SU-DHL-6 (cell line): ENCODE measurements at regions not wholly inside any gene's neighbourhood (a gene's known extent, or its start where the extent isn't known, plus 50 kb on each side); places are given as distances from the start of the nearest gene placed in this dataset.

Experiments
- H2AFZ ChIP-seq: fragments of 200-600 bp; sonication (generic); 2 replicates; pipeline ENCODE4 v1.6.1; 2014; ENCODE audit warnings: low read depth, mild to moderate bottlenecking, moderate library complexity, mixed read lengths, antibody characterized with exemption, low read length; ENCODE audit not compliant: severe bottlenecking
- H3F3A ChIP-seq: fragments of 200-600 bp; shearing (Covaris generic); 2 replicates; pipeline ENCODE4 v1.6.0; 2016; ENCODE audit warnings: antibody characterized with exemption, mild to moderate bottlenecking; ENCODE audit not compliant: insufficient read depth
- H3K27ac ChIP-seq: fragments of 200-600 bp; sonication (generic); 2 replicates; pipeline ENCODE4 v1.5.1; 2016; ENCODE audit warnings: low read depth, mild to moderate bottlenecking, low read length, moderate library complexity, mixed read lengths
- H3K27me3 ChIP-seq: fragments of 200-600 bp; sonication (generic), shearing (Covaris generic); 2 replicates; pipeline ENCODE4 v1.6.0; 2014; ENCODE audit warnings: mild to moderate bottlenecking, low read length
- H3K36me3 ChIP-seq: fragments of 200-600 bp; sonication (generic); 2 replicates; pipeline ENCODE4 v1.6.1; 2014; ENCODE audit warnings: mild to moderate bottlenecking, low read length, mixed read lengths
- H3K4me2 ChIP-seq: fragments of 300-600, 200-600 bp; shearing (Covaris generic), sonication (generic); 2 replicates; pipeline ENCODE4 v1.6.0; 2014; ENCODE audit warnings: low read length, low read depth, mild to moderate bottlenecking; ENCODE audit not compliant: poor library complexity, severe bottlenecking
- H3K4me3 ChIP-seq: fragments of 200-600 bp; sonication (generic); 2 replicates; pipeline ENCODE4 v1.5.1; 2014; ENCODE audit warnings: antibody characterized with exemption, low read length, mild to moderate bottlenecking, mixed read lengths; ENCODE audit not compliant: insufficient read depth, poor library complexity, severe bottlenecking
- H3K79me2 ChIP-seq: fragments of 200-600 bp; sonication (generic); 2 replicates; pipeline ENCODE4 v1.6.1; 2014; ENCODE audit warnings: mild to moderate bottlenecking, low read length, moderate library complexity; ENCODE audit not compliant: insufficient read depth
- H3K9ac ChIP-seq: fragments of 200-600 bp; sonication (generic); 2 replicates; pipeline ENCODE4 v1.7.0; 2014; ENCODE audit warnings: mild to moderate bottlenecking, low read length
- H3K9me2 ChIP-seq: fragments of 200-600 bp; sonication (generic); replicated peaks from 2 replicates; pipeline ENCODE4 v1.6.1; 2014; ENCODE audit warnings: low read length; ENCODE audit not compliant: insufficient read depth
- H3K9me3 ChIP-seq: fragments of 200-600 bp; sonication (generic); 2 replicates; pipeline ENCODE4 v1.6.1; 2014; ENCODE audit warnings: low read length, mixed read lengths; ENCODE audit not compliant: insufficient read depth
- H4K20me1 ChIP-seq: fragments of 200-600 bp; sonication (generic); 2 replicates; pipeline ENCODE4 v1.6.1; 2014; ENCODE audit warnings: low read depth, mild to moderate bottlenecking, antibody characterized with exemption, low read length, moderate library complexity, mixed read lengths
- EZH2phosphoT487 ChIP-seq: fragments of 200-600 bp; sonication (generic), shearing (Covaris generic); conservative IDR thresholded peaks from 2 replicates; pipeline ENCODE4 v1.6.1; 2018; ENCODE audit warnings: mild to moderate bottlenecking, antibody characterized with exemption, low read length, moderate library complexity, mixed read lengths
- TF ChIP-seq, protein P1 (sequence below): fragments of 200-600 bp; sonication (generic); IDR thresholded peaks from one replicate; pipeline ENCODE4 v1.5.1; 2017; ENCODE audit warnings: antibody characterized with exemption, mild to moderate bottlenecking, low read length, moderate library complexity; ENCODE audit not compliant: insufficient read depth, poor library complexity, severe bottlenecking

DNA sequence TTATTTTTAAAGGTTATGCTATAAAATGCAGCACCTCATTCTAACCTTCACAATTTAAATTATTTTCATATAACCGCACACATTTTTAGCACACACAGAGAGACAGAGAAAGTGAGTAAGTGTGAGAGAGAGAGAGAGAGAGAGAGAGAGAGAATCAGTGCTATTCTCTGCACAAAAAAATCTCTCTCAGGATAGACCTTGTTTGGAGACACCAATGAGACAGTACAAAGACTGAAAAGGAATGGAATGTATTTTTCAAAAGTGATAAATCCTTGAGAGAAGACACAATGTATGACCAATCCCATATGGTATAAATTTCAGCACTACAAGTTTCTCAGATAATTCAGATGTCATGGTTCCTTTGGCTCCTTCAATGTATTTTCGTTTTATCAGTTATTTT is 132.1 kb upstream of the PCDH18 start:
- no peak overlapping the region for H2AFZ ChIP-seq
- no peaks in the 10 kb centered on the region for H3F3A ChIP-seq
- TF ChIP-seq, protein P1, sequence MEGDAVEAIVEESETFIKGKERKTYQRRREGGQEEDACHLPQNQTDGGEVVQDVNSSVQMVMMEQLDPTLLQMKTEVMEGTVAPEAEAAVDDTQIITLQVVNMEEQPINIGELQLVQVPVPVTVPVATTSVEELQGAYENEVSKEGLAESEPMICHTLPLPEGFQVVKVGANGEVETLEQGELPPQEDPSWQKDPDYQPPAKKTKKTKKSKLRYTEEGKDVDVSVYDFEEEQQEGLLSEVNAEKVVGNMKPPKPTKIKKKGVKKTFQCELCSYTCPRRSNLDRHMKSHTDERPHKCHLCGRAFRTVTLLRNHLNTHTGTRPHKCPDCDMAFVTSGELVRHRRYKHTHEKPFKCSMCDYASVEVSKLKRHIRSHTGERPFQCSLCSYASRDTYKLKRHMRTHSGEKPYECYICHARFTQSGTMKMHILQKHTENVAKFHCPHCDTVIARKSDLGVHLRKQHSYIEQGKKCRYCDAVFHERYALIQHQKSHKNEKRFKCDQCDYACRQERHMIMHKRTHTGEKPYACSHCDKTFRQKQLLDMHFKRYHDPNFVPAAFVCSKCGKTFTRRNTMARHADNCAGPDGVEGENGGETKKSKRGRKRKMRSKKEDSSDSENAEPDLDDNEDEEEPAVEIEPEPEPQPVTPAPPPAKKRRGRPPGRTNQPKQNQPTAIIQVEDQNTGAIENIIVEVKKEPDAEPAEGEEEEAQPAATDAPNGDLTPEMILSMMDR: no peak
- no peak for TF ChIP-seq EZH2phosphoT487
- no peaks in the 10 kb centered on the region for H3K36me3 ChIP-seq
- H3K4me2 ChIP-seq: no peak overlapping the region
- H3K9ac ChIP-seq: no peak overlapping the region
- H3K9me2 ChIP-seq: no peaks in the 10 kb centered on the region
- no peak overlapping the region for H3K27ac ChIP-seq
- H3K79me2 ChIP-seq: no peaks in the 10 kb centered on the region
- no peaks in the 10 kb centered on the region for H4K20me1 ChIP-seq
- H3K4me3 ChIP-seq: no peak overlapping the region
- H3K9me3 ChIP-seq: no peaks in the 10 kb centered on the region
- H3K27me3 ChIP-seq: no peaks in the 10 kb centered on the region

DNA sequence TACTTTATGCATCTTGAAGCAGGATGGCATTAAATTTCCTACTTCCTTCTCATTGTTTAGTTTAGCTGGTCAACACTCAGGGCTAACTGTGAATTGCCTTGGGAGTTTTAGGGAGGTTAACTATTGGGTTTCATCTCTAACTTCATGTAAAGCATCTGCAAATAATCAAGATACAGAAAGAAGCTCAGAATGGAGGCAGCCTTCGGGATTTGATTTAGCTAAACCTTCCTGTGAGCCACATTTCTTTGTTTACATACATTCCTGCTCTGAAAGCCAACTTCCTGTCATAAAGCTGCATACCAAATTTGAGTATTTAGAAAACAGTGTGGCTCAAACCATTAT is 131.7 kb upstream of the PCDH18 start:
- Histone ChIP-seq H3K4me2 (no peak overlapping the region), H3K9ac (no peak overlapping the region), H3K79me2 (no peaks in the 10 kb centered on the region), H3K4me3 (no peak overlapping the region), H2AFZ (no peak overlapping the region), H4K20me1 (no peaks in the 10 kb centered on the region), H3K27me3 (no peaks in the 10 kb centered on the region), H3K27ac (no peak overlapping the region), H3K9me2 (no peaks in the 10 kb centered on the region), H3K36me3 (no peaks in the 10 kb centered on the region), H3K9me3 (no peaks in the 10 kb centered on the region), H3F3A (no peaks in the 10 kb centered on the region)
- no peak for TF ChIP-seq EZH2phosphoT487
- TF ChIP-seq, protein P1: no peak

DNA sequence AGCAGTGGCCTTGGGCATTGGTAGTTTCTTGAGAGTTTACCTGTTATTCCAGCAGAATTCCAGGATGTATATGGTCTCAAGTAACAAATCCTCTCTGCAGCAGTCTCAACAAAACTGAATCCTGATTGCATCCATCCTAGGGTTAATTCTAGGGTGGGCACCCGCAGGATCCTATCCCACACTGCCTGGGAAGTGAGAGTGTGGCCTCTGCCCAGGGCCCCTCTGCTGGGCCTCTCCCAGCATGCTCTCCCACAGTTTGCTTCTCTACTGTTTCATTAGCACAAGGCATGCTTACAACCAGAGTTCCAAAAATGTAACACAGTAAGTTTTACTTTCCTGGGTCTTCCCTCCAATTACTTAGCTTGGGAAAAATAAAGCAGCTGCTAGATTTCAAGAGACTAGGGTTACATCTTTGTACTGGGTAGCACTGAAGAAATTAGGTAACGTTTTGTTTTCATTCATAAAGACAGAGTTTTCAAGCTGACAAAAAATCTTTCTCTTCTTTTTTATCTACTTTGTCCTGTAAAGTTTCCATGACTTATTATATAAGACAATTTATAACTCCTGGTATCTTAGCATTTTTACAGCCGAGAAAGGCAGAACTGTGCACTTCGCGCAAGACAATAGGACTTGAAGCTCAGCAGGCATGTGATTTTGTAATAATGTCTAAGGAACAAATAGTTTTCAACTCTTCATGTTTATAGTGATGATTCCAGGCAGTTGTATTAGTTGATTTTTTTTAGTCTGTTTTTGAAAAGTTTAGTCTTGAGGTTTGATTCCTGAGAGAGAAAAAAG is 131.2 kb upstream of the PCDH18 start:
- no peaks in the 10 kb centered on the region for H3K79me2 ChIP-seq
- no peaks in the 10 kb centered on the region for H3F3A ChIP-seq
- H4K20me1 ChIP-seq: no peaks in the 10 kb centered on the region
- no peaks in the 10 kb centered on the region for H3K9me2 ChIP-seq
- no peak overlapping the region for H2AFZ ChIP-seq
- H3K4me2 ChIP-seq: no peak overlapping the region
- H3K9me3 ChIP-seq: no peaks in the 10 kb centered on the region
- TF ChIP-seq, protein P1: no peak
- TF ChIP-seq EZH2phosphoT487: no peak
- no peaks in the 10 kb centered on the region for H3K27me3 ChIP-seq
- H3K9ac ChIP-seq: no peak overlapping the region
- H3K27ac ChIP-seq: no peak overlapping the region
- no peak overlapping the region for H3K4me3 ChIP-seq
- no peaks in the 10 kb centered on the region for H3K36me3 ChIP-seq
